NB4 (cell line): ENCODE measurements at regions not wholly inside any gene's neighbourhood (a gene's known extent, or its start where the extent isn't known, plus 50 kb on each side); places are given as distances from the start of the nearest gene placed in this dataset.

Experiments
- MYC ChIP-seq: IDR thresholded peaks from 2 replicates; pipeline ENCODE4 v1.6.1; 2011; ENCODE audit warnings: low read depth, low read length
- POLR2A ChIP-seq: IDR thresholded peaks from 2 replicates; pipeline ENCODE4 v1.6.1; 2011; ENCODE audit warnings: mild to moderate bottlenecking; ENCODE audit not compliant: insufficient read length; ENCODE audit errors: extremely low read depth
- TF ChIP-seq, protein P1 (sequence below): IDR thresholded peaks from one replicate; pipeline ENCODE4 v1.5.1; 2012; ENCODE audit warnings: low read depth, low read length
- TF ChIP-seq, protein P2 (sequence below): IDR thresholded peaks from 2 replicates; pipeline ENCODE4 v1.6.1; 2011; ENCODE audit warnings: low read depth, low read length

DNA sequence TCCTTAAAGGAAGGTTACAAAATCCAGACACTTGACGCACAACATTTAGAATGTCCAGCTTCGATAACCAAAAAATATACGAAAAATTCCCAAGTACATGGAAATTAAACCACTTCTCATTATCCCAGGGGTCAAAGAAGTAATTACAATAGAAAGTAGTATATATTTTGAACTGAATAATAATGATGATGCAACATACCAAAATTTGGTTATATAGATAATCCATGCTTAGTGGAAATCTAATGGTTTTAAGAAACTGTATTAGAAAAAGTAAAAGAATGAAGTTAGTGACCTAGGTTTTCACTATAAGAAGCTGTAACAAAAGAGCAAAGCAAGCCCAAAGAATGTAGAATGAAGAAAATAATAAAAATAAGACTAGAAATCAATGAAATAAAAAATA lies 204.0 kb upstream of the PUM3 start:
- TF ChIP-seq, protein P1, sequence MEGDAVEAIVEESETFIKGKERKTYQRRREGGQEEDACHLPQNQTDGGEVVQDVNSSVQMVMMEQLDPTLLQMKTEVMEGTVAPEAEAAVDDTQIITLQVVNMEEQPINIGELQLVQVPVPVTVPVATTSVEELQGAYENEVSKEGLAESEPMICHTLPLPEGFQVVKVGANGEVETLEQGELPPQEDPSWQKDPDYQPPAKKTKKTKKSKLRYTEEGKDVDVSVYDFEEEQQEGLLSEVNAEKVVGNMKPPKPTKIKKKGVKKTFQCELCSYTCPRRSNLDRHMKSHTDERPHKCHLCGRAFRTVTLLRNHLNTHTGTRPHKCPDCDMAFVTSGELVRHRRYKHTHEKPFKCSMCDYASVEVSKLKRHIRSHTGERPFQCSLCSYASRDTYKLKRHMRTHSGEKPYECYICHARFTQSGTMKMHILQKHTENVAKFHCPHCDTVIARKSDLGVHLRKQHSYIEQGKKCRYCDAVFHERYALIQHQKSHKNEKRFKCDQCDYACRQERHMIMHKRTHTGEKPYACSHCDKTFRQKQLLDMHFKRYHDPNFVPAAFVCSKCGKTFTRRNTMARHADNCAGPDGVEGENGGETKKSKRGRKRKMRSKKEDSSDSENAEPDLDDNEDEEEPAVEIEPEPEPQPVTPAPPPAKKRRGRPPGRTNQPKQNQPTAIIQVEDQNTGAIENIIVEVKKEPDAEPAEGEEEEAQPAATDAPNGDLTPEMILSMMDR: no peak
- TF ChIP-seq POLR2A: no peak
- TF ChIP-seq, protein P2, sequence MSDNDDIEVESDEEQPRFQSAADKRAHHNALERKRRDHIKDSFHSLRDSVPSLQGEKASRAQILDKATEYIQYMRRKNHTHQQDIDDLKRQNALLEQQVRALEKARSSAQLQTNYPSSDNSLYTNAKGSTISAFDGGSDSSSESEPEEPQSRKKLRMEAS: no peak
- TF ChIP-seq MYC: no peak
